Glutamatergic neuron (in vitro differentiated cells): ENCODE measurements at regions not wholly inside any gene's neighbourhood (a gene's known extent, or its start where the extent isn't known, plus 50 kb on each side); places are given as distances from the start of the nearest gene placed in this dataset.

Experiments used
- DNase-seq: peaks from one replicate; pipeline ENCODE4 v3.0.0; 2022
- H3K27ac Mint-ChIP-seq: one replicate; pipeline ENCODE4 v1.8.0; 2020; ENCODE audit warnings: mild to moderate bottlenecking, mixed read lengths, inconsistent platforms; ENCODE audit not compliant: unreplicated experiment
- H3K27me3 Mint-ChIP-seq: one replicate; pipeline ENCODE4 v1.8.0; 2020; ENCODE audit warnings: mild to moderate bottlenecking, moderate library complexity, mixed read lengths, inconsistent platforms; ENCODE audit not compliant: unreplicated experiment
- H3K36me3 Mint-ChIP-seq: one replicate; pipeline ENCODE4 v1.8.0; 2020; ENCODE audit warnings: mild to moderate bottlenecking, mixed read lengths, inconsistent platforms; ENCODE audit not compliant: unreplicated experiment
- H3K4me1 Mint-ChIP-seq: one replicate; pipeline ENCODE4 v1.8.0; 2020; ENCODE audit warnings: mild to moderate bottlenecking, low read depth, mixed read lengths, inconsistent platforms; ENCODE audit not compliant: unreplicated experiment
- H3K4me3 Mint-ChIP-seq: one replicate; pipeline ENCODE4 v1.8.0; 2020; ENCODE audit warnings: mild to moderate bottlenecking, mixed read lengths, inconsistent platforms; ENCODE audit not compliant: unreplicated experiment
- H3K9me3 Mint-ChIP-seq: one replicate; pipeline ENCODE4 v1.8.0; 2020; ENCODE audit warnings: mild to moderate bottlenecking, moderate library complexity, mixed read lengths, inconsistent platforms; ENCODE audit not compliant: unreplicated experiment
- TF ChIP-seq, protein P1 (sequence below): fragments of 200-600 bp; sonication (generic); IDR thresholded peaks from one replicate; pipeline ENCODE4 v1.5.0; 2021; ENCODE audit not compliant: partially characterized antibody, unreplicated experiment

DNA sequence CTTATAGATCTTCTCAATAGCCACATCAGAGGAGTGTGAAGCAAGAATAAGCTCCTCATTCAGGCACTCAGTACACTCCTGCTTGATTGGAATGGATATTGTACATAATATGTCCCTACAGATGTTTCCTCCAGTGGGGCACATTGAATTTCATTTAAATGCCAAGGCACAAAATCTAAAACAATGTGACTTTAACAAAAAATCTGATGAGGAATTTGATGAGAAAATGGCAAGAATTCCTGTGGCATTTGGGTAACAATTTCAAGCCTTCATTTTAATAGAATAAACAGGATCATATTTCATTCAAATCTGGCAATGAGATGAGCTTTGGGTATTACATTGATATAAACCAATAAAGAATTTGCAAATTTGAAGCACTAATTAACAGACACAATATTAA is 307.7 kb upstream of the PKN2 start:
- DNase-seq: no peak

DNA sequence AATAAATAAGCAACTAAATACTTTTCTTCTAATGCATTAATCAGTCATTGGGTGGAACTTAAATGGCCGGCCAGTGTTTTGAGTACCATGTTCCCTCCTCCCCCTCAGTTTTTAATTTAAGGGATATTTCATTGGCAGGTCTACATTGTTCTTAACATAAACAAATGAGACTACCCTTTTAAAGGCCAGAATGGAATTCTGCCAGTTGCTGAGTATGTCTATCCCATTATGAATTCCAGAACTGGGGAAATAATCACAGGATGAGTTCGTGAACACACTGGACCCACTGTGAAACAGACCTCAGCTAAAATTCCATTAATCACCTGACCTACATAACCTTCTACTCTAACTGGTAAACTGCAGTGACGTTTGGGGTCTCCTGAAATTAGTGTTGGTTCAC is 305.5 kb upstream of the PKN2 start:
- no peaks in the 10 kb centered on the region for H3K4me1 Mint-ChIP-seq
- H3K4me3 Mint-ChIP-seq: no peak overlapping the region
- H3K9me3 Mint-ChIP-seq: peaks cover 3% of the 10 kb centered on the region
- H3K27me3 Mint-ChIP-seq: no peaks in the 10 kb centered on the region
- no peaks in the 10 kb centered on the region for H3K36me3 Mint-ChIP-seq
- H3K27ac Mint-ChIP-seq: no peak overlapping the region
- TF ChIP-seq, protein P1, sequence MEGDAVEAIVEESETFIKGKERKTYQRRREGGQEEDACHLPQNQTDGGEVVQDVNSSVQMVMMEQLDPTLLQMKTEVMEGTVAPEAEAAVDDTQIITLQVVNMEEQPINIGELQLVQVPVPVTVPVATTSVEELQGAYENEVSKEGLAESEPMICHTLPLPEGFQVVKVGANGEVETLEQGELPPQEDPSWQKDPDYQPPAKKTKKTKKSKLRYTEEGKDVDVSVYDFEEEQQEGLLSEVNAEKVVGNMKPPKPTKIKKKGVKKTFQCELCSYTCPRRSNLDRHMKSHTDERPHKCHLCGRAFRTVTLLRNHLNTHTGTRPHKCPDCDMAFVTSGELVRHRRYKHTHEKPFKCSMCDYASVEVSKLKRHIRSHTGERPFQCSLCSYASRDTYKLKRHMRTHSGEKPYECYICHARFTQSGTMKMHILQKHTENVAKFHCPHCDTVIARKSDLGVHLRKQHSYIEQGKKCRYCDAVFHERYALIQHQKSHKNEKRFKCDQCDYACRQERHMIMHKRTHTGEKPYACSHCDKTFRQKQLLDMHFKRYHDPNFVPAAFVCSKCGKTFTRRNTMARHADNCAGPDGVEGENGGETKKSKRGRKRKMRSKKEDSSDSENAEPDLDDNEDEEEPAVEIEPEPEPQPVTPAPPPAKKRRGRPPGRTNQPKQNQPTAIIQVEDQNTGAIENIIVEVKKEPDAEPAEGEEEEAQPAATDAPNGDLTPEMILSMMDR: no peak
- no peak for DNase-seq

More for the DNA sequence above, 307.7 kb upstream of the PKN2 start:
- no peak overlapping the region for H3K27ac Mint-ChIP-seq
- H3K9me3 Mint-ChIP-seq: peaks cover 3% of the 10 kb centered on the region
- TF ChIP-seq, protein P1: no peak
- H3K4me1 Mint-ChIP-seq: no peaks in the 10 kb centered on the region
- H3K4me3 Mint-ChIP-seq: no peak overlapping the region
- no peaks in the 10 kb centered on the region for H3K36me3 Mint-ChIP-seq
- H3K27me3 Mint-ChIP-seq: no peaks in the 10 kb centered on the region

DNA sequence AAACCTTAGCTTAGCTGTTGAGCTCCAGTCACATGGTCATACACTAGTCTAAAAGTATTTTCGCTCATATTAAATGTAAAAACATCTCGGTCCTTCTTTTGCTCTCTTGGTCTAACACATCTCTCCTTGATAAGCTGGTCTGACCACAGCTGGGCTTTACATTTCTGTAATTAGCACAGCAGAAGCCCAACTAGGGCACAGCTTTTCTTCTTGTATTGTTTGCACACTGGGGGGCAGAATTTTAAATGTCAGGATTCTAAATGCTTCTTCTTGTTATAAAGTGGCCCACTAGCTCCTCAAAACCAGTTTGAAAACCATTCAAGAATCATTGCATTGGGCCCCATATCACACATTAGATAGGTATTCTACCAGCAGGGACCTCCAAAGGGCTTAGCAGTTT is 289.1 kb upstream of the PKN2 start:
- no peak overlapping the region for H3K27ac Mint-ChIP-seq
- no peak overlapping the region for H3K4me3 Mint-ChIP-seq
- TF ChIP-seq, protein P1: no peak
- no peaks in the 10 kb centered on the region for H3K27me3 Mint-ChIP-seq
- no peaks in the 10 kb centered on the region for H3K36me3 Mint-ChIP-seq
- no peaks in the 10 kb centered on the region for H3K9me3 Mint-ChIP-seq
- H3K4me1 Mint-ChIP-seq: no peaks in the 10 kb centered on the region
- no peak for DNase-seq

DNA sequence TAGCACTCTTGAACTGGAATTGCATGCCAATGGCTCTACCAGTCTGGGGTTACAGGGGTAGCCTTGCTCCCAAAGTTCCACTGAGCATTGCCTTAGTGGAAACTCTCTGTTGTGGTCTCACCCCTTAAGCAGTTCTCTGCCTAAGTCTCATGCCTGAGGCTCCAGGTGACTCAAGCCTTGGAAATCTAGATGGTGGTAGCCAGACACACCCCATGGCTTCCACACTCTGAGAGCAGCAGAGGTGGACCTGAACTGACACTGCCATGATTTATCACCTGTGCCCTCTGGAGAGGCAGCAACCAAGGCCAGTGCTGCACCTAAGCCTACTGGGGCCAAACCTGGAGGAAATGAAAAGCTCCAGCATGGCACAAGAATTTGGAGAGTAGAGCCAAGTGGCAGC is 285.7 kb upstream of the PKN2 start:
- no peaks in the 10 kb centered on the region for H3K27me3 Mint-ChIP-seq
- no peaks in the 10 kb centered on the region for H3K9me3 Mint-ChIP-seq
- no peak overlapping the region for H3K4me3 Mint-ChIP-seq
- no peaks in the 10 kb centered on the region for H3K4me1 Mint-ChIP-seq
- no peak for DNase-seq
- H3K36me3 Mint-ChIP-seq: no peaks in the 10 kb centered on the region
- no peak overlapping the region for H3K27ac Mint-ChIP-seq
- TF ChIP-seq, protein P1: no peak

DNA sequence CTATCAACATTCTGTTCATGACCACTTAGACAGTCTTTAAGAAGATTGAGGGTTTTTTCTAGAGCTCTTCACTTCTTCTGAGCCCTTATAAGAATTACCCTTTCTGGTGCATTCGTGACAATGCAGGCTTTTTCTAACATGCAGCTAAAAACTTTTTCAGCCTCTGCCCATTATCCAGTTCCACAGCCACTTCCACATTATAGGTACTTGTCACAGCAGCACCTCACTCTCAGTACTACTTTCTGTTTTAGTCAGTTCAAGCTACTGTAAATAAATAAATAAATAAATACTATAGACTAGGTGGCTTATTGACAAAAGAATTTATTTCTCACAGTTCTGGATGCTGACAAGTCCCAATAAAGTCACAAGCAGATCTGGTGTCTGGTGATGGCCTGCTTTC is 284.4 kb upstream of the PKN2 start:
- no peak for DNase-seq
- Mint-ChIP-seq H3K27ac (no peak overlapping the region), H3K4me1 (no peaks in the 10 kb centered on the region), H3K27me3 (no peaks in the 10 kb centered on the region), H3K4me3 (no peak overlapping the region), H3K36me3 (no peaks in the 10 kb centered on the region), H3K9me3 (no peaks in the 10 kb centered on the region)
- TF ChIP-seq, protein P1: no peak
